H1 (cell line): ENCODE measurements at regions not wholly inside any gene's neighbourhood (a gene's known extent, or its start where the extent isn't known, plus 50 kb on each side); places are given as distances from the start of the nearest gene placed in this dataset.

ENCODE experiments used
- EGR1 ChIP-seq: IDR thresholded peaks from 2 replicates; pipeline ENCODE4 v1.6.1; 2011; ENCODE audit warnings: low read depth, low read length, borderline replicate concordance
- GTF2F1 ChIP-seq: IDR thresholded peaks from 2 replicates; pipeline ENCODE4 v1.6.1; 2012; ENCODE audit warnings: low read depth, low read length, improper control_type of control experiment, borderline replicate concordance
- POLR2A ChIP-seq, 2 experiments: IDR thresholded peaks; 1 replicate in 1 of 2; 2 replicates in 1 of 2; pipeline ENCODE4 v1.6.1; 2011; ENCODE audit warnings: low read depth in 2 of 2, low read length in 2 of 2, mild to moderate bottlenecking in 2 of 2; ENCODE audit errors: control extremely low read depth in 1 of 2
- SP1 ChIP-seq: IDR thresholded peaks from 2 replicates; pipeline ENCODE4 v1.6.1; 2011; ENCODE audit warnings: low read depth, low read length
- TF ChIP-seq, protein P1 (sequence below), 3 experiments: IDR thresholded peaks; 1 replicate in 2 of 3; 2 replicates in 1 of 3; pipeline versions ENCODE4 v1.5.1 to v1.6.1; 2011; ENCODE audit warnings: low read length in 3 of 3, mild to moderate bottlenecking in 3 of 3, inconsistent platforms in 2 of 3, low read depth in 1 of 3, moderate library complexity in 1 of 3; ENCODE audit not compliant: insufficient read depth in 1 of 3; ENCODE audit errors: control extremely low read depth in 1 of 3

DNA sequence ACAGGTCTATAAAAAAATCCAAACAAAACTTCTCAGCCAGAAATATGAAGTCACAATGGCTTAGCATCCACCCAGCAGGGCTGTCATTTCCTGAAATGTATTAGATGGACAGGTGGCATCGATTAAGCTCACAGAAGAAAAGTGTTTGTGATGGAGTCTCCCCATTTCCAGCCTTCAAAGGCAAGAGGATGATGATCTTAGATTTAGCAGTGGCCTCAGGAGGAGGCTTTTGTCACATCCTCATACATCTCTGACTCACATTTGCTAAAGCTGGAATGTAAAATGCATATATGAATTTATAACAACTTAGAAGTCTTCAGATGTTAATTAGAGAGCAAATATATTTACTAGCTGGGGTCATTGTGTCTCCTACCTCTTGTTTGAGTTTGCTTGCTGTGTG lies 441.9 kb downstream of the SPRY1 start:
- TF ChIP-seq, protein P1, sequence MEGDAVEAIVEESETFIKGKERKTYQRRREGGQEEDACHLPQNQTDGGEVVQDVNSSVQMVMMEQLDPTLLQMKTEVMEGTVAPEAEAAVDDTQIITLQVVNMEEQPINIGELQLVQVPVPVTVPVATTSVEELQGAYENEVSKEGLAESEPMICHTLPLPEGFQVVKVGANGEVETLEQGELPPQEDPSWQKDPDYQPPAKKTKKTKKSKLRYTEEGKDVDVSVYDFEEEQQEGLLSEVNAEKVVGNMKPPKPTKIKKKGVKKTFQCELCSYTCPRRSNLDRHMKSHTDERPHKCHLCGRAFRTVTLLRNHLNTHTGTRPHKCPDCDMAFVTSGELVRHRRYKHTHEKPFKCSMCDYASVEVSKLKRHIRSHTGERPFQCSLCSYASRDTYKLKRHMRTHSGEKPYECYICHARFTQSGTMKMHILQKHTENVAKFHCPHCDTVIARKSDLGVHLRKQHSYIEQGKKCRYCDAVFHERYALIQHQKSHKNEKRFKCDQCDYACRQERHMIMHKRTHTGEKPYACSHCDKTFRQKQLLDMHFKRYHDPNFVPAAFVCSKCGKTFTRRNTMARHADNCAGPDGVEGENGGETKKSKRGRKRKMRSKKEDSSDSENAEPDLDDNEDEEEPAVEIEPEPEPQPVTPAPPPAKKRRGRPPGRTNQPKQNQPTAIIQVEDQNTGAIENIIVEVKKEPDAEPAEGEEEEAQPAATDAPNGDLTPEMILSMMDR (IDR thresholded peaks at IDR 0.05; ENCODE audit: control extremely low read depth in 1 of 3, insufficient read depth in 1 of 3, low read depth in 1 of 3, low read length in 3 of 3): no peak
- TF ChIP-seq EGR1 (no peak), SP1 (no peak), POLR2A (IDR thresholded peaks at IDR 0.05; ENCODE audit: control extremely low read depth in 1 of 2, low read depth in 2 of 2, low read length in 2 of 2) (no peak), GTF2F1 (no peak)
